A673 (cell line): ENCODE measurements at regions not wholly inside any gene's neighbourhood (a gene's known extent, or its start where the extent isn't known, plus 50 kb on each side); places are given as distances from the start of the nearest gene placed in this dataset.

ENCODE experiments used
- BruUV-seq: library from RNA; stranded (reverse); fragments of 400-500 nt; replicated peaks from 2 replicates; lab custom pipeline; 2021; lab: Mats Ljungman, UMichigan
- CTCF ChIA-PET: fragments of 300-600 bp; sonication (Branson Sonifier 250); formaldehyde crosslinking; loops from one replicate; lab custom pipeline; 2022; ENCODE audit warnings: antibody characterized with exemption; lab: Charles Lee
- POLR2A ChIA-PET: fragments of 300-600 bp; sonication (Branson Sonifier 250); formaldehyde crosslinking; loops from one replicate; lab custom pipeline; 2022; ENCODE audit warnings: antibody characterized with exemption; ENCODE audit not compliant: low non-redundant PET; lab: Charles Lee
- DNase-seq: peaks from one replicate; pipeline ENCODE4 v3.0.0-alpha.2; 2015; ENCODE audit warnings: low spot score
- H3K27ac ChIP-seq: fragments of 200-600 bp; sonication (generic); 2 replicates; pipeline ENCODE4 v1.5.1; 2016; ENCODE audit warnings: mixed run types, low read depth, mild to moderate bottlenecking, mixed read lengths, antibody characterized with exemption, low read length; ENCODE audit not compliant: poor library complexity, severe bottlenecking
- H3K27me3 ChIP-seq: fragments of 200-600 bp; sonication (generic); replicated peaks from 2 replicates; pipeline ENCODE4 v1.6.1; 2017; ENCODE audit warnings: mixed run types, low read depth, mild to moderate bottlenecking, mixed read lengths, antibody characterized with exemption, low read length; ENCODE audit not compliant: insufficient read depth, poor library complexity
- H3K36me3 ChIP-seq: fragments of 200-600 bp; sonication (generic); 2 replicates; pipeline ENCODE4 v1.6.1; 2016; ENCODE audit warnings: mixed run types, mild to moderate bottlenecking, mixed read lengths, antibody characterized with exemption, low read length; ENCODE audit not compliant: insufficient read depth, poor library complexity, severe bottlenecking
- H3K4me1 ChIP-seq: fragments of 200-600 bp; sonication (generic); 2 replicates; pipeline ENCODE4 v1.6.1; 2017; ENCODE audit warnings: mixed run types, mild to moderate bottlenecking, mixed read lengths, antibody characterized with exemption, low read length; ENCODE audit not compliant: insufficient read depth, poor library complexity, severe bottlenecking
- H3K4me3 ChIP-seq: fragments of 200-600 bp; sonication (generic); 2 replicates; pipeline ENCODE4 v1.5.1; 2016; ENCODE audit warnings: low read depth, mixed run types, mild to moderate bottlenecking, mixed read lengths, low read length; ENCODE audit not compliant: poor library complexity, severe bottlenecking
- H3K9me3 ChIP-seq: fragments of 200-600 bp; sonication (generic); 2 replicates; pipeline ENCODE4 v1.6.1; 2016; ENCODE audit warnings: mixed run types, low read depth, mild to moderate bottlenecking, mixed read lengths, antibody characterized with exemption, low read length; ENCODE audit not compliant: poor library complexity, severe bottlenecking
- EZH2 ChIP-seq: fragments of 200-600 bp; sonication (generic); IDR thresholded peaks from 2 replicates; pipeline ENCODE4 v1.6.1; 2017; ENCODE audit warnings: borderline replicate concordance, low read depth, mild to moderate bottlenecking, mixed read lengths, antibody characterized with exemption, low read length; ENCODE audit not compliant: poor library complexity, severe bottlenecking
- intact Hi-C: fragments of 100-400 bp; cut with micrococcal nuclease; formaldehyde crosslinking; loops from one replicate; pipeline ENCODE4 v1.10.0; 2022; ENCODE audit not compliant: unreplicated experiment
- TF ChIP-seq, protein P1 (sequence below): fragments of 300-800, 200-600 bp; sonication (generic); conservative IDR thresholded peaks from 2 replicates; pipeline ENCODE4 v1.5.1; 2017; ENCODE audit warnings: low read depth, mild to moderate bottlenecking, antibody characterized with exemption, low read length, moderate library complexity, mixed read lengths

DNA sequence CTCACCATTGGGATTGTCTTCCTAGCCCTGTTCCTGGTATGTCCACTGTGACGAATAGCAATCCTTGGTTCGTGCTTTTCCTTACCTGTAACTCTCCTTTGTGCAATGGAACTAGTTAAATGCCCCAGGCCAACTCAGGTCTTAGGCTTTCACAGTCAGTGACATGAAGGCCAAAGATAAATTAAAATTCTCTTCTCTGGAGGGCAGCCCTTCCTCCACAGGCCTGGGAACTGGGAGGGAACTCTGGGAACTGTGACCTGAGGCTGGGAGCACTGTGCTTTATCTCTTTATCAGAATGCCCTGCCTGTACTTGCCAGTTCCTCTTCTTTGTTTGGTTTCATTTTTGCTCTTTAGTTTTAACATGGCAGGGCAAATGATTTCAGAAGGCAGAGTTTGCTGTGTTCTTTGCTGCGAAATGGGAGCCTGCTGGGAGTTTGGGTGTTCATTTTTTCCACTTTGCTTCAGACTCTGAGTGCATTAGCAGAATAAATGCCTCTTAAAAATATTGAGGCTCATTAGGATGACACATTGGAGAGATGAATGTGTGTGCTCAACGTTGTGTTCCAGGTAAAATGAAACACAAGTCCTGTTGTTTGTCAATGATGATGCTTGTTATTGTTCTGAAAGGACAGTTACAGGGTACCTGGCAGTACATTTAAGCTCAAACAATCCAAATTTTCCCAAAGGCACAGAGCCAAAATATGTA is 118.1 kb downstream of the NUDT12 start:
- Histone ChIP-seq H3K4me1 (no peaks in the 10 kb centered on the region), H3K27ac (no peak overlapping the region), H3K9me3 (peaks cover under 1% of the 10 kb centered on the region), H3K4me3 (no peak overlapping the region), H3K36me3 (no peaks in the 10 kb centered on the region), H3K27me3 (no peaks in the 10 kb centered on the region)
- no TSS peak for BruUV-seq
- intact Hi-C loops = no loop called here
- TF ChIP-seq, protein P1, sequence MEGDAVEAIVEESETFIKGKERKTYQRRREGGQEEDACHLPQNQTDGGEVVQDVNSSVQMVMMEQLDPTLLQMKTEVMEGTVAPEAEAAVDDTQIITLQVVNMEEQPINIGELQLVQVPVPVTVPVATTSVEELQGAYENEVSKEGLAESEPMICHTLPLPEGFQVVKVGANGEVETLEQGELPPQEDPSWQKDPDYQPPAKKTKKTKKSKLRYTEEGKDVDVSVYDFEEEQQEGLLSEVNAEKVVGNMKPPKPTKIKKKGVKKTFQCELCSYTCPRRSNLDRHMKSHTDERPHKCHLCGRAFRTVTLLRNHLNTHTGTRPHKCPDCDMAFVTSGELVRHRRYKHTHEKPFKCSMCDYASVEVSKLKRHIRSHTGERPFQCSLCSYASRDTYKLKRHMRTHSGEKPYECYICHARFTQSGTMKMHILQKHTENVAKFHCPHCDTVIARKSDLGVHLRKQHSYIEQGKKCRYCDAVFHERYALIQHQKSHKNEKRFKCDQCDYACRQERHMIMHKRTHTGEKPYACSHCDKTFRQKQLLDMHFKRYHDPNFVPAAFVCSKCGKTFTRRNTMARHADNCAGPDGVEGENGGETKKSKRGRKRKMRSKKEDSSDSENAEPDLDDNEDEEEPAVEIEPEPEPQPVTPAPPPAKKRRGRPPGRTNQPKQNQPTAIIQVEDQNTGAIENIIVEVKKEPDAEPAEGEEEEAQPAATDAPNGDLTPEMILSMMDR = no peak
- no peak for TF ChIP-seq EZH2
- POLR2A ChIA-PET = no interaction called here
- CTCF ChIA-PET = no interaction called here
- no peak for DNase-seq

DNA sequence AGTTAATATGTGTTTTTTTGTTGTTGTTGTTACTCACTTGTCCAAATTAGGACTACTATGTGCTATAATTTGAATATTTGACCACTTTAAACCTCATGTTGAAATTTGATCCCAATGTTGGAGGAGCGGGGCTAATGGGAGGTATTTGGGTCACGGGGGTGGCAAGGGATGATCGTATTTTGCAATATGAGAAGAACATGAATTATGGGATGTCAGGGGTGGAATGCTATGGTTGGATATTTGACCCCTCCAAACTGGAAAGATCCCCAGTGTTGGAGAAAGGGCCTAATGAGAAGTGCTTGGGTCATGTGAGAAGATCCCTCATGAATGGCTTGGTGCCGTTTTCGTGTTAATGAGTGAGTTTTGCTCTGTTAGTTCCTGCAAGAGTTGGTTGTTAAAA is 119.8 kb downstream of the NUDT12 start:
- no peaks in the 10 kb centered on the region for H3K27me3 ChIP-seq
- no peak overlapping the region for H3K4me3 ChIP-seq
- peaks cover 3% of the 10 kb centered on the region for H3K9me3 ChIP-seq
- no peaks in the 10 kb centered on the region for H3K4me1 ChIP-seq
- TF ChIP-seq EZH2 = no peak
- TF ChIP-seq, protein P1 = no peak
- no peak for DNase-seq
- H3K36me3 ChIP-seq = no peaks in the 10 kb centered on the region
- CTCF ChIA-PET = no interaction called here
- no peak overlapping the region for H3K27ac ChIP-seq
- POLR2A ChIA-PET = no interaction called here
- no TSS peak for BruUV-seq
- intact Hi-C loops = no loop called here

DNA sequence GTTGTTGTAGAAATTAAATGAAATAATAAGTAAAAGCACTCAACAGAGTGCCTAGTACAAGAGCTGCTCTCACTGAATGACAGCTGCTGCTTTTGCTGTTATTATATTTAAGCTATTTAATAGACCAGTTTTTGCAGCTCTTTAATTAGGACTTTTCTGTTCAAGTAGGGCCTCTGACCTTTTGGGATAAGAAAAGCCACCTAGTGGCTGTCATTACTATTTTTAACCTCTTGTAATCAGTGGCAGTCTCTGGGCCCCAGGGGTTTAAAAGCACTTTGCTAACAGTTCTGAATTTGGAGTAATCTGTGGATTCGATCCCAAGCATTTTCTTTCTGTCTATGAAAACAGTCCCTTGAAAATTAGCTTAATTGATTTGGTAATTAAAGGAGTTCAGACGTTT is 121.1 kb downstream of the NUDT12 start:
- BruUV-seq = no TSS peak
- POLR2A ChIA-PET = no interaction called here
- Histone ChIP-seq H3K27ac (no peak overlapping the region), H3K36me3 (no peaks in the 10 kb centered on the region), H3K4me1 (no peaks in the 10 kb centered on the region), H3K4me3 (no peak overlapping the region), H3K9me3 (peaks cover 3% of the 10 kb centered on the region), H3K27me3 (no peaks in the 10 kb centered on the region)
- CTCF ChIA-PET = interaction anchor here (0.5 kb wide), 1 partner anchor 9 kb away, joined by 5 read pairs; no protein-coding TSS in a partner anchor
- no peak for TF ChIP-seq EZH2
- TF ChIP-seq, protein P1 = peak; percentile 36; the same call in 1 of the 2 replicates
- DNase-seq = no peak
- intact Hi-C loops = no loop called here
